Fibroblast of lung (primary cell): ENCODE measurements at regions not wholly inside any gene's neighbourhood (a gene's known extent, or its start where the extent isn't known, plus 50 kb on each side); places are given as distances from the start of the nearest gene placed in this dataset.

Experiments used
- DNase-seq, 2 donors: peaks; one replicate each; pipeline versions ENCODE4 v3.0.0 to v3.0.0-alpha.2; 2010; ENCODE audit warnings: low read depth in 2 of 2
- H2AFZ ChIP-seq: 2 replicates; pipeline ENCODE4 v1.5.1; 2012; ENCODE audit warnings: low read length, control low read depth, inconsistent platforms
- H3K27ac ChIP-seq: 2 replicates; pipeline ENCODE4 v1.5.1; 2011; ENCODE audit warnings: low read length, control low read depth; ENCODE audit not compliant: insufficient read depth
- H3K27me3 ChIP-seq: 2 replicates; pipeline ENCODE4 v1.5.1; 2011; ENCODE audit warnings: mild to moderate bottlenecking, low read length; ENCODE audit not compliant: control insufficient read depth, insufficient read depth
- H3K36me3 ChIP-seq: 2 replicates; pipeline ENCODE4 v1.5.1; 2011; ENCODE audit warnings: low read length; ENCODE audit not compliant: control insufficient read depth, insufficient read depth
- H3K4me1 ChIP-seq: 2 replicates; pipeline ENCODE4 v1.5.1; 2011; ENCODE audit warnings: low read length; ENCODE audit not compliant: control insufficient read depth, insufficient read depth; ENCODE audit errors: extremely low read depth
- H3K4me2 ChIP-seq: 2 replicates; pipeline ENCODE4 v1.5.1; 2011; ENCODE audit warnings: low read length, control low read depth; ENCODE audit not compliant: insufficient read depth; ENCODE audit errors: extremely low read depth
- H3K4me3 ChIP-seq, 4 experiments: fragments of 200-600 bp in 1 of 4; sonication (generic) in 1 of 4; replicated peaks in 1 of 4; 2 replicates each; pipeline ENCODE4 v1.5.1; 2011 to 2016; ENCODE audit warnings: low read length in 4 of 4, low read depth in 3 of 4, mild to moderate bottlenecking in 3 of 4, control low read depth in 2 of 4, inconsistent platforms in 1 of 4, mixed read lengths in 1 of 4; ENCODE audit not compliant: insufficient read depth in 1 of 4; ENCODE audit errors: control extremely low read depth in 1 of 4
- H3K79me2 ChIP-seq: 2 replicates; pipeline ENCODE4 v1.5.1; 2012; ENCODE audit warnings: mild to moderate bottlenecking, low read length, inconsistent platforms; ENCODE audit not compliant: control insufficient read depth, insufficient read depth
- H3K9ac ChIP-seq: 2 replicates; pipeline ENCODE4 v1.5.1; 2011; ENCODE audit warnings: mild to moderate bottlenecking, low read length, control low read depth; ENCODE audit not compliant: insufficient read depth
- H3K9me3 ChIP-seq: 2 replicates; pipeline ENCODE4 v1.5.1; 2012; ENCODE audit warnings: low read depth, low read length; ENCODE audit not compliant: control insufficient read depth, insufficient read depth
- H4K20me1 ChIP-seq: 2 replicates; pipeline ENCODE4 v1.5.1; 2011; ENCODE audit warnings: low read length; ENCODE audit not compliant: control insufficient read depth, insufficient read depth; ENCODE audit errors: extremely low read depth
- CTCF ChIP-seq, 2 donors: IDR thresholded peaks in 1 of 2; conservative IDR thresholded peaks in 1 of 2; 1 replicate in 1 of 2; 2 replicates in 1 of 2; pipeline ENCODE4 v1.5.1; 2011 to 2012; ENCODE audit warnings: low read length in 2 of 2, control low read depth in 1 of 2, inconsistent platforms in 1 of 2, low read depth in 1 of 2, mild to moderate bottlenecking in 1 of 2
- EZH2 ChIP-seq: IDR thresholded peaks from 2 replicates; pipeline ENCODE4 v1.5.1; 2012; ENCODE audit warnings: low read length, control low read depth, mild to moderate bottlenecking; ENCODE audit errors: missing control alignments

GRCh38 chr16:35306915-35307314 is 1847.5 kb downstream of the TP53TG3F start:
- H2AFZ ChIP-seq: no peak overlapping the region
- no peaks in the 10 kb centered on the region for H3K9me3 ChIP-seq
- H3K27me3 ChIP-seq: no peaks in the 10 kb centered on the region
- no peaks in the 10 kb centered on the region for H3K4me1 ChIP-seq
- H3K79me2 ChIP-seq: no peaks in the 10 kb centered on the region
- H3K27ac ChIP-seq: no peak overlapping the region
- no peak overlapping the region for H3K4me3 ChIP-seq
- H4K20me1 ChIP-seq: no peaks in the 10 kb centered on the region
- no peak for DNase-seq
- no peak overlapping the region for H3K4me2 ChIP-seq
- no peaks in the 10 kb centered on the region for H3K36me3 ChIP-seq
- TF ChIP-seq CTCF (conservative IDR thresholded peaks at IDR 0.05 in 1 of 2, IDR thresholded peaks at IDR 0.05 in 1 of 2; ENCODE audit: low read depth in 1 of 2, low read length in 2 of 2) (no peak), EZH2 (no peak)
- H3K9ac ChIP-seq: no peak overlapping the region

- no peak overlapping the region for H3K9ac ChIP-seq
- no peaks in the 10 kb centered on the region for H3K79me2 ChIP-seq
- no peak for DNase-seq
- H4K20me1 ChIP-seq: no peaks in the 10 kb centered on the region
- no peaks in the 10 kb centered on the region for H3K9me3 ChIP-seq
- H3K27ac ChIP-seq: no peak overlapping the region
- H3K36me3 ChIP-seq: no peaks in the 10 kb centered on the region
- no peak overlapping the region for H2AFZ ChIP-seq
- no peak overlapping the region for H3K4me3 ChIP-seq
- no peak for TF ChIP-seq EZH2
- TF ChIP-seq CTCF (conservative IDR thresholded peaks at IDR 0.05 in 1 of 2, IDR thresholded peaks at IDR 0.05 in 1 of 2; ENCODE audit: low read depth in 1 of 2, low read length in 2 of 2): no peak
- H3K4me1 ChIP-seq: no peaks in the 10 kb centered on the region
- H3K27me3 ChIP-seq: no peaks in the 10 kb centered on the region
- H3K4me2 ChIP-seq: no peak overlapping the region
These were observed 1849.3 kb downstream of the TP53TG3F start for GRCh38 chr16:35308674-35309073.

GRCh38 chr16:35310999-35311398 is 1851.6 kb downstream of the TP53TG3F start:
- Histone ChIP-seq H3K9me3 (no peaks in the 10 kb centered on the region), H3K27me3 (no peaks in the 10 kb centered on the region), H3K9ac (no peak overlapping the region), H3K4me3 (no peak overlapping the region), H4K20me1 (no peaks in the 10 kb centered on the region), H3K79me2 (no peaks in the 10 kb centered on the region), H3K4me2 (no peak overlapping the region), H3K36me3 (no peaks in the 10 kb centered on the region), H2AFZ (no peak overlapping the region), H3K27ac (no peak overlapping the region), H3K4me1 (no peaks in the 10 kb centered on the region)
- DNase-seq: no peak
- no peak for TF ChIP-seq EZH2
- TF ChIP-seq CTCF (conservative IDR thresholded peaks at IDR 0.05 in 1 of 2, IDR thresholded peaks at IDR 0.05 in 1 of 2; ENCODE audit: low read depth in 1 of 2, low read length in 2 of 2): no peak
